Endothelial cell of umbilical vein (primary cell): ENCODE measurements at regions not wholly inside any gene's neighbourhood (a gene's known extent, or its start where the extent isn't known, plus 50 kb on each side); places are given as distances from the start of the nearest gene placed in this dataset.

ENCODE experiments used
- BruUV-seq: library from RNA; stranded (reverse); fragments of 400-500 nt; replicated peaks from 2 replicates; lab custom pipeline; 2021; lab: Mats Ljungman, UMichigan
- CTCF ChIA-PET: fragments of 300-600, 350-600 bp; sonication (Branson Sonifier 250); formaldehyde crosslinking; loops from one replicate; lab custom pipeline; 2021; ENCODE audit warnings: antibody characterized with exemption, inconsistent platforms; lab: Charles Lee
- POLR2A ChIA-PET: fragments of 300-600, 350-600 bp; sonication (Branson Sonifier 250); formaldehyde crosslinking; loops from one replicate; lab custom pipeline; 2021; ENCODE audit warnings: antibody characterized with exemption, inconsistent platforms; lab: Charles Lee
- DNase-seq: peaks from one replicate; pipeline ENCODE4 v3.0.0-alpha.2; 2011; ENCODE audit warnings: low read depth, low spot score
- FAIRE-seq: peaks from 2 replicates; lab custom pipeline; 2011; peaks lifted over from hg19 to GRCh38; lab: Jason Lieb, UNC
- H2AFZ ChIP-seq: 2 replicates; pipeline ENCODE4 v1.6.0; 2012; ENCODE audit warnings: low read depth, low read length, control low read depth, inconsistent platforms
- H3K27ac ChIP-seq: 2 replicates; pipeline ENCODE4 v1.5.1; 2011; ENCODE audit warnings: low read depth, mild to moderate bottlenecking, control low read depth, low read length, moderate library complexity; ENCODE audit not compliant: insufficient read depth
- H3K27me3 ChIP-seq, 2 experiments: 2 replicates each; pipeline versions ENCODE4 v1.6.0 to v1.6.1; 2011; ENCODE audit warnings: low read length in 2 of 2, mixed read lengths in 1 of 2; ENCODE audit not compliant: control insufficient read depth in 2 of 2, insufficient read depth in 2 of 2
- H3K36me3 ChIP-seq, 2 experiments: 2 replicates in 1 of 2; 3 replicates in 1 of 2; pipeline ENCODE4 v1.5.1; 2011; ENCODE audit warnings: low read length in 2 of 2, mild to moderate bottlenecking in 1 of 2, moderate library complexity in 1 of 2; ENCODE audit not compliant: control insufficient read depth in 2 of 2, insufficient read depth in 2 of 2; ENCODE audit errors: extremely low read depth in 1 of 2
- H3K4me1 ChIP-seq: 3 replicates; pipeline ENCODE4 v1.5.1; 2011; ENCODE audit warnings: mild to moderate bottlenecking, low read length; ENCODE audit not compliant: control insufficient read depth, insufficient read depth; ENCODE audit errors: extremely low read depth
- H3K4me2 ChIP-seq: 2 replicates; pipeline ENCODE4 v1.6.1; 2011; ENCODE audit warnings: low read length, control low read depth, mixed read lengths; ENCODE audit not compliant: insufficient read depth
- H3K4me3 ChIP-seq, 3 experiments: fragments of 200-600 bp in 1 of 3; sonication (generic), shearing (Covaris generic) in 1 of 3; replicated peaks in 1 of 3; 2 replicates each; pipeline ENCODE4 v1.5.1; 2011 to 2016; ENCODE audit warnings: control low read depth in 3 of 3, low read length in 3 of 3, mild to moderate bottlenecking in 2 of 3, inconsistent platforms in 1 of 3, low read depth in 1 of 3, moderate library complexity in 1 of 3; ENCODE audit not compliant: insufficient read depth in 1 of 3
- H3K79me2 ChIP-seq: 2 replicates; pipeline ENCODE4 v1.6.0; 2012; ENCODE audit warnings: low read length, inconsistent platforms; ENCODE audit not compliant: control insufficient read depth, insufficient read depth
- H3K9ac ChIP-seq: replicated peaks from 2 replicates; pipeline ENCODE3; 2011; ENCODE audit warnings: low read length, control low read depth; ENCODE audit not compliant: insufficient read depth; ENCODE audit errors: extremely low read depth
- H3K9me1 ChIP-seq: replicated peaks from 3 replicates; pipeline ENCODE4 v1.6.0; 2011; ENCODE audit warnings: mild to moderate bottlenecking, low read length; ENCODE audit not compliant: control insufficient read depth, insufficient read depth; ENCODE audit errors: extremely low read depth
- H3K9me3 ChIP-seq: replicated peaks from 2 replicates; pipeline ENCODE4 v1.5.1; 2012; ENCODE audit warnings: low read length, inconsistent platforms; ENCODE audit not compliant: control insufficient read depth, insufficient read depth
- H4K20me1 ChIP-seq: replicated peaks from 2 replicates; pipeline ENCODE3; 2011; ENCODE audit warnings: mild to moderate bottlenecking, low read length; ENCODE audit not compliant: control insufficient read depth, insufficient read depth; ENCODE audit errors: extremely low read depth
- EZH2 ChIP-seq: IDR thresholded peaks from 2 replicates; pipeline ENCODE4 v1.6.1; 2012; ENCODE audit warnings: borderline replicate concordance, low read depth, mild to moderate bottlenecking, moderate library complexity, low read length, inconsistent platforms; ENCODE audit not compliant: severe bottlenecking
- FOS ChIP-seq: IDR thresholded peaks from 2 replicates; pipeline ENCODE4 v1.6.1; 2011; ENCODE audit warnings: mild to moderate bottlenecking, low read length, moderate library complexity, borderline replicate concordance; ENCODE audit not compliant: insufficient read depth
- GATA2 ChIP-seq: IDR thresholded peaks from 2 replicates; pipeline ENCODE4 v1.7.0; 2011; ENCODE audit warnings: low read depth, mild to moderate bottlenecking, moderate library complexity, mixed read lengths, low read length; ENCODE audit not compliant: insufficient read length, insufficient read depth
- JUN ChIP-seq: IDR thresholded peaks from 2 replicates; pipeline ENCODE4 v1.6.1; 2011; ENCODE audit warnings: borderline replicate concordance, low read depth; ENCODE audit not compliant: insufficient read length, insufficient read depth
- MYC ChIP-seq: IDR thresholded peaks from one replicate; pipeline ENCODE4 v1.6.1; 2011; ENCODE audit warnings: mild to moderate bottlenecking, low read depth, low read length
- POLR2A ChIP-seq: IDR thresholded peaks from 2 replicates; pipeline ENCODE4 v1.6.1; 2012; ENCODE audit warnings: low read depth, mild to moderate bottlenecking, control low read depth, low read length
- POLR2AphosphoS5 ChIP-seq: IDR thresholded peaks from 2 replicates; pipeline ENCODE4 v1.6.1; 2012; ENCODE audit warnings: low read depth, mild to moderate bottlenecking, control low read depth, low read length, moderate library complexity; ENCODE audit not compliant: insufficient read depth
- dilution Hi-C: fragments of 300-500 bp; cut with MboI; formaldehyde crosslinking; loops from one replicate; pipeline ENCODE4 v1.15.0; 2019; ENCODE audit warnings: low sequenced_read_pairs; ENCODE audit not compliant: extremely low pct_ligation_motif_present
- intact Hi-C: fragments of 100-400 bp; cut with micrococcal nuclease; formaldehyde crosslinking; loops from one replicate; pipeline ENCODE4 v1.10.0; 2022
- TF ChIP-seq, protein P1 (sequence below), 2 donors: IDR thresholded peaks; 1 replicate in 1 of 2; 2 replicates in 1 of 2; pipeline ENCODE4 v1.5.1; 2011; ENCODE audit warnings: low read length in 2 of 2, mild to moderate bottlenecking in 2 of 2, moderate library complexity in 2 of 2, control low read depth in 1 of 2, inconsistent platforms in 1 of 2, low read depth in 1 of 2; ENCODE audit not compliant: insufficient read depth in 1 of 2; ENCODE audit errors: extremely low read depth in 1 of 2
- TF ChIP-seq, protein P2 (sequence below): IDR thresholded peaks from 2 replicates; pipeline ENCODE4 v1.6.1; 2011; ENCODE audit not compliant: insufficient read depth, insufficient read length

DNA sequence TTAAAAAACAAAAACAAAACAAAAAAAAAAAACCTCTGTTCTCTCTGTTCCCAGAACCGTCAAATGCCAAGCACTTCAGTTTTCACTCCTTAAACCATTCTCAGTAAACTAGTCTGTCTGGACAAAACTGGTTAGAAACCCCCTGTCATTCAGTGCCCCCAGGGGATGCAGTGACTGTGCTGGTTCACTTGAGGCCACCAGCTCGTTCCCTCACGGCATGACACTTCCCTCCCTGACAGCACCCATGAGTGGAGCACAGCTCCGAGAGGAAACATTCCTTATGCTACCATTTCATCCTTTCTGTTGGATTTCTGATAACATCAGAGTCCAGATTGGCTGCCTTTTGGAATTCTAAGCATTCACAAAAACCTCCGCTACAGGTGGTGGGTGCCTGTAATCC lies 244.0 kb upstream of the TPM1 start:
- FAIRE-seq (no peak), DNase-seq (no peak)
- no peaks in the 10 kb centered on the region for H3K79me2 ChIP-seq
- no peak overlapping the region for H3K4me3 ChIP-seq
- dilution Hi-C loops (no loop called here), intact Hi-C loops (no loop called here)
- H2AFZ ChIP-seq, result no peak overlapping the region
- no peaks in the 10 kb centered on the region for H3K9me3 ChIP-seq
- no peak overlapping the region for H3K4me2 ChIP-seq
- CTCF ChIA-PET, result no interaction called here
- H3K9me1 ChIP-seq, result no peaks in the 10 kb centered on the region
- H4K20me1 ChIP-seq, result no peaks in the 10 kb centered on the region
- H3K4me1 ChIP-seq, result no peaks in the 10 kb centered on the region
- no TSS peak for BruUV-seq
- POLR2A ChIA-PET, result no interaction called here
- H3K9ac ChIP-seq, result no peak overlapping the region
- H3K36me3 ChIP-seq, result no peaks in the 10 kb centered on the region
- H3K27ac ChIP-seq, result no peak overlapping the region
- TF ChIP-seq MYC, result no peak
- TF ChIP-seq, protein P1, sequence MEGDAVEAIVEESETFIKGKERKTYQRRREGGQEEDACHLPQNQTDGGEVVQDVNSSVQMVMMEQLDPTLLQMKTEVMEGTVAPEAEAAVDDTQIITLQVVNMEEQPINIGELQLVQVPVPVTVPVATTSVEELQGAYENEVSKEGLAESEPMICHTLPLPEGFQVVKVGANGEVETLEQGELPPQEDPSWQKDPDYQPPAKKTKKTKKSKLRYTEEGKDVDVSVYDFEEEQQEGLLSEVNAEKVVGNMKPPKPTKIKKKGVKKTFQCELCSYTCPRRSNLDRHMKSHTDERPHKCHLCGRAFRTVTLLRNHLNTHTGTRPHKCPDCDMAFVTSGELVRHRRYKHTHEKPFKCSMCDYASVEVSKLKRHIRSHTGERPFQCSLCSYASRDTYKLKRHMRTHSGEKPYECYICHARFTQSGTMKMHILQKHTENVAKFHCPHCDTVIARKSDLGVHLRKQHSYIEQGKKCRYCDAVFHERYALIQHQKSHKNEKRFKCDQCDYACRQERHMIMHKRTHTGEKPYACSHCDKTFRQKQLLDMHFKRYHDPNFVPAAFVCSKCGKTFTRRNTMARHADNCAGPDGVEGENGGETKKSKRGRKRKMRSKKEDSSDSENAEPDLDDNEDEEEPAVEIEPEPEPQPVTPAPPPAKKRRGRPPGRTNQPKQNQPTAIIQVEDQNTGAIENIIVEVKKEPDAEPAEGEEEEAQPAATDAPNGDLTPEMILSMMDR (IDR thresholded peaks at IDR 0.05; ENCODE audit: extremely low read depth in 1 of 2, insufficient read depth in 1 of 2, low read depth in 1 of 2, low read length in 2 of 2), result no peak
- TF ChIP-seq EZH2, result no peak
- TF ChIP-seq JUN, result no peak
- no peak for TF ChIP-seq FOS
- TF ChIP-seq POLR2AphosphoS5, result no peak
- TF ChIP-seq, protein P2, sequence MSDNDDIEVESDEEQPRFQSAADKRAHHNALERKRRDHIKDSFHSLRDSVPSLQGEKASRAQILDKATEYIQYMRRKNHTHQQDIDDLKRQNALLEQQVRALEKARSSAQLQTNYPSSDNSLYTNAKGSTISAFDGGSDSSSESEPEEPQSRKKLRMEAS, result no peak
- no peak for TF ChIP-seq GATA2
- no peak for TF ChIP-seq POLR2A
- H3K27me3 ChIP-seq, result peaks cover 2 to 8% of the 10 kb centered on the region in 2 experiments
